Hepatocyte (in vitro differentiated cells): ENCODE measurements at regions not wholly inside any gene's neighbourhood (a gene's known extent, or its start where the extent isn't known, plus 50 kb on each side); places are given as distances from the start of the nearest gene placed in this dataset.

Experiments
- DNase-seq: peaks from one replicate; pipeline ENCODE4 v3.0.0-alpha.2; 2016; ENCODE audit warnings: low spot score
- H2AFZ ChIP-seq: fragments of 200-600 bp; sonication (generic); 2 replicates; pipeline ENCODE4 v1.6.0; 2016; ENCODE audit warnings: antibody characterized with exemption, mild to moderate bottlenecking
- H3K27ac ChIP-seq: fragments of 200-600 bp; sonication (generic); 2 replicates; pipeline ENCODE4 v1.5.1; 2016; ENCODE audit warnings: mild to moderate bottlenecking
- H3K27me3 ChIP-seq: fragments of 200-600 bp; sonication (generic); 2 replicates; pipeline ENCODE4 v1.6.1; 2016
- H3K36me3 ChIP-seq: fragments of 200-600 bp; sonication (generic); replicated peaks from 2 replicates; pipeline ENCODE4 v1.5.1; 2016; ENCODE audit warnings: low read depth; ENCODE audit not compliant: insufficient read depth
- H3K4me1 ChIP-seq: fragments of 200-600 bp; sonication (generic); 2 replicates; pipeline ENCODE4 v1.5.1; 2016; ENCODE audit warnings: mild to moderate bottlenecking, moderate library complexity; ENCODE audit not compliant: insufficient read depth
- H3K4me2 ChIP-seq: fragments of 200-600 bp; sonication (generic); 2 replicates; pipeline ENCODE4 v1.6.0; 2016
- H3K4me3 ChIP-seq: fragments of 200-600 bp; sonication (generic); 2 replicates; pipeline ENCODE4 v1.5.1; 2016; ENCODE audit warnings: mild to moderate bottlenecking
- H3K79me2 ChIP-seq: fragments of 200-600 bp; sonication (generic); 2 replicates; pipeline ENCODE4 v1.6.0; 2017; ENCODE audit warnings: mild to moderate bottlenecking
- H3K9me2 ChIP-seq: fragments of 200-600 bp; sonication (generic); replicated peaks from 2 replicates; pipeline ENCODE4 v1.6.0; 2017; ENCODE audit warnings: mild to moderate bottlenecking; ENCODE audit not compliant: insufficient read depth
- H3K9me3 ChIP-seq: fragments of 200-600 bp; sonication (generic); 2 replicates; pipeline ENCODE4 v1.5.1; 2016; ENCODE audit warnings: low read depth, mild to moderate bottlenecking
- H4K20me1 ChIP-seq: fragments of 200-600 bp; sonication (generic); 2 replicates; pipeline ENCODE4 v1.6.0; 2016; ENCODE audit warnings: mild to moderate bottlenecking; ENCODE audit not compliant: insufficient read depth, poor library complexity, severe bottlenecking
- EZH2 ChIP-seq: fragments of 200-600 bp; sonication (generic); IDR thresholded peaks from 2 replicates; pipeline ENCODE4 v1.6.1; 2016; ENCODE audit warnings: antibody characterized with exemption, mild to moderate bottlenecking, borderline replicate concordance
- EZH2phosphoT487 ChIP-seq: fragments of 200-600 bp; sonication (generic); IDR thresholded peaks from one replicate; pipeline ENCODE4 v1.6.1; 2018; ENCODE audit warnings: antibody characterized with exemption, mild to moderate bottlenecking, low read depth, moderate library complexity; ENCODE audit not compliant: unreplicated experiment, severe bottlenecking
- WGBS: methylation state at CpG from one replicate; pipeline ENCODE4 v1.1.6; 2016; ENCODE audit warnings: low lambda C conversion rate; ENCODE audit errors: missing lambda C conversion rate; 5-methylcytosine and 5-hydroxymethylcytosine counted together
- TF ChIP-seq, protein P1 (sequence below): fragments of 200-600 bp; sonication (generic); IDR thresholded peaks from 2 replicates; pipeline ENCODE4 v1.5.1; 2016; ENCODE audit warnings: antibody characterized with exemption, mild to moderate bottlenecking; ENCODE audit not compliant: poor library complexity

DNA sequence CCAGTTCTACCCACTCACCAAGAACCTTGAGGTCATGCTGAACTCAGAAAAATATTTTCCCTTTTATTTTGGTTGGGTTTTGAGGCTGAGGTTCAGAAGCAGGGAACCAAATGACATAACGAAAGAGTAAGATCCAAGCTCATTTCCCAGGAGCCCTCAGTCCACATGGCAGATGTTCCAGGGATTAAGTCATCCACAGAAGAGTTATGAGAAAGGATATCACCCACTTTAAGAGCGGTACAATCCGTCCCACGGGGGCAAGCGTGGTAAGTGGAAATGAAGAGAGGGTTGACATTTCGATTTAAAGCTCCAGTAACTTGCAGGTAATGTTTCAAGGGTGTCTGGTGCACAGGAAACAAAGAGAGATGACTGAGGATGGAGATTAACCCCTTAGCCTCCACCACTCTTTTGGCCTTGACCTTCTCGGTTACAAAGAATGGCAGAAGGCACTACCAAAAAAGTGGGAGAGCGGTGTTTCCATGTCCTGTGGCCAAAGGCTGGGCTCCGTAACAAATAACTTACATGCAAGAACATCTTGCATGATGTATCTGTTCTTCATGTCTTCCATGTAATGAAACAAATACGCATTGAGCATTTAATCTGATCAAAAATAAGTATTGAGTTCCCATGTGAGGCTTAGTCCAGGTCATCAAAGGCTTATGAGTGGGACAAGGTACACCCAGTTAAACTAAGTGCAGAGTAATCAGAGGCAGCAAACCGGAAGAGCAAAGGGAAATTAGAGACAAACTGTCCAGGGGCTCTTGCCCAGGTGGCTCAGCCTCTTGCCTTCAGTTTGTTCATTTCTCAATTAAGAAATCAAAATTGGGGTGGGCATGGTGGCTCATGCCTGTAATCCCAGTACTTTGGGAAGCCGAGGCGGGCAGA lies 241.4 kb downstream of the TOMM20 start:
- peak overlapping the region; percentile 9 for H3K4me2 ChIP-seq
- no peaks in the 10 kb centered on the region for H3K27me3 ChIP-seq
- peaks cover 28% of the 10 kb centered on the region for H3K4me1 ChIP-seq
- no peak overlapping the region for H2AFZ ChIP-seq
- no peaks in the 10 kb centered on the region for H3K9me2 ChIP-seq
- WGBS: 78% methylated on average over 13 of the region's 13 CpGs
- TF ChIP-seq, protein P1, sequence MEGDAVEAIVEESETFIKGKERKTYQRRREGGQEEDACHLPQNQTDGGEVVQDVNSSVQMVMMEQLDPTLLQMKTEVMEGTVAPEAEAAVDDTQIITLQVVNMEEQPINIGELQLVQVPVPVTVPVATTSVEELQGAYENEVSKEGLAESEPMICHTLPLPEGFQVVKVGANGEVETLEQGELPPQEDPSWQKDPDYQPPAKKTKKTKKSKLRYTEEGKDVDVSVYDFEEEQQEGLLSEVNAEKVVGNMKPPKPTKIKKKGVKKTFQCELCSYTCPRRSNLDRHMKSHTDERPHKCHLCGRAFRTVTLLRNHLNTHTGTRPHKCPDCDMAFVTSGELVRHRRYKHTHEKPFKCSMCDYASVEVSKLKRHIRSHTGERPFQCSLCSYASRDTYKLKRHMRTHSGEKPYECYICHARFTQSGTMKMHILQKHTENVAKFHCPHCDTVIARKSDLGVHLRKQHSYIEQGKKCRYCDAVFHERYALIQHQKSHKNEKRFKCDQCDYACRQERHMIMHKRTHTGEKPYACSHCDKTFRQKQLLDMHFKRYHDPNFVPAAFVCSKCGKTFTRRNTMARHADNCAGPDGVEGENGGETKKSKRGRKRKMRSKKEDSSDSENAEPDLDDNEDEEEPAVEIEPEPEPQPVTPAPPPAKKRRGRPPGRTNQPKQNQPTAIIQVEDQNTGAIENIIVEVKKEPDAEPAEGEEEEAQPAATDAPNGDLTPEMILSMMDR: no peak
- TF ChIP-seq EZH2: no peak
- TF ChIP-seq EZH2phosphoT487: no peak
- DNase-seq: no peak
- H3K36me3 ChIP-seq: no peaks in the 10 kb centered on the region
- H3K79me2 ChIP-seq: no peaks in the 10 kb centered on the region
- peak overlapping the region; percentile 76 for H3K27ac ChIP-seq
- no peak overlapping the region for H3K4me3 ChIP-seq
- H3K9me3 ChIP-seq: no peaks in the 10 kb centered on the region
- no peaks in the 10 kb centered on the region for H4K20me1 ChIP-seq

GRCh38 chr1:234886081-234886984 lies 242.3 kb downstream of the TOMM20 start:
- H3K27me3 ChIP-seq: no peaks in the 10 kb centered on the region
- H3K4me2 ChIP-seq: peak overlapping the region; percentile 9
- H3K4me1 ChIP-seq: peaks cover 28% of the 10 kb centered on the region
- no peak overlapping the region for H3K4me3 ChIP-seq
- H3K79me2 ChIP-seq: no peaks in the 10 kb centered on the region
- no peaks in the 10 kb centered on the region for H3K9me2 ChIP-seq
- no peaks in the 10 kb centered on the region for H3K36me3 ChIP-seq
- TF ChIP-seq, protein P1: no peak
- no peak for TF ChIP-seq EZH2
- no peak for TF ChIP-seq EZH2phosphoT487
- DNase-seq: no peak
- no peak overlapping the region for H2AFZ ChIP-seq
- H3K9me3 ChIP-seq: no peaks in the 10 kb centered on the region
- peak overlapping the region; percentile 76 for H3K27ac ChIP-seq
- WGBS: 74% methylated on average over 15 of the region's 15 CpGs
- H4K20me1 ChIP-seq: no peaks in the 10 kb centered on the region

- H3K9me3 ChIP-seq: no peaks in the 10 kb centered on the region
- H3K27ac ChIP-seq: peak overlapping the region; percentile 76
- H4K20me1 ChIP-seq: no peaks in the 10 kb centered on the region
- H3K27me3 ChIP-seq: no peaks in the 10 kb centered on the region
- no peak overlapping the region for H2AFZ ChIP-seq
- H3K4me3 ChIP-seq: no peak overlapping the region
- H3K9me2 ChIP-seq: no peaks in the 10 kb centered on the region
- no peak overlapping the region for H3K4me2 ChIP-seq
- TF ChIP-seq EZH2phosphoT487 (no peak), EZH2 (no peak)
- TF ChIP-seq, protein P1: no peak
- peaks cover 23% of the 10 kb centered on the region for H3K4me1 ChIP-seq
- no peaks in the 10 kb centered on the region for H3K36me3 ChIP-seq
- H3K79me2 ChIP-seq: no peaks in the 10 kb centered on the region
- DNase-seq: no peak
- 76% methylated on average over 8 of the region's 8 CpGs for WGBS
Observed at GRCh38 chr1:234885601-234886000, 243.0 kb downstream of the TOMM20 start.
